ENCODE measurements at regions not wholly inside any gene's neighbourhood (a gene's known extent, or its start where the extent isn't known, plus 50 kb on each side); places are given as distances from the start of the nearest gene placed in this dataset.

- Histone ChIP-seq H3K27ac (no peak overlapping the region), H3K4me3 (no peak overlapping the region), H3K9me3 (no peaks in the 10 kb centered on the region), H3K36me3 (no peaks in the 10 kb centered on the region), H3K4me1 (peaks cover 0 to 4% (median 0%) of the 10 kb centered on the region in 3 donors), H3K27me3 (peaks cover 0 to 7% (median 0%) of the 10 kb centered on the region in 4 donors)
- intact Hi-C loops (cut with DNase I): no loop called here
- 56 to 65% methylated on average over 5 of the region's 5 CpGs for WGBS, 2 donors
- TF ChIP-seq POLR2A (IDR thresholded peaks at IDR 0.05): no peak
- TF ChIP-seq, protein P1, sequence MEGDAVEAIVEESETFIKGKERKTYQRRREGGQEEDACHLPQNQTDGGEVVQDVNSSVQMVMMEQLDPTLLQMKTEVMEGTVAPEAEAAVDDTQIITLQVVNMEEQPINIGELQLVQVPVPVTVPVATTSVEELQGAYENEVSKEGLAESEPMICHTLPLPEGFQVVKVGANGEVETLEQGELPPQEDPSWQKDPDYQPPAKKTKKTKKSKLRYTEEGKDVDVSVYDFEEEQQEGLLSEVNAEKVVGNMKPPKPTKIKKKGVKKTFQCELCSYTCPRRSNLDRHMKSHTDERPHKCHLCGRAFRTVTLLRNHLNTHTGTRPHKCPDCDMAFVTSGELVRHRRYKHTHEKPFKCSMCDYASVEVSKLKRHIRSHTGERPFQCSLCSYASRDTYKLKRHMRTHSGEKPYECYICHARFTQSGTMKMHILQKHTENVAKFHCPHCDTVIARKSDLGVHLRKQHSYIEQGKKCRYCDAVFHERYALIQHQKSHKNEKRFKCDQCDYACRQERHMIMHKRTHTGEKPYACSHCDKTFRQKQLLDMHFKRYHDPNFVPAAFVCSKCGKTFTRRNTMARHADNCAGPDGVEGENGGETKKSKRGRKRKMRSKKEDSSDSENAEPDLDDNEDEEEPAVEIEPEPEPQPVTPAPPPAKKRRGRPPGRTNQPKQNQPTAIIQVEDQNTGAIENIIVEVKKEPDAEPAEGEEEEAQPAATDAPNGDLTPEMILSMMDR (IDR thresholded peaks at IDR 0.05): no peak
- no peak for DNase-seq
These were observed 328.2 kb upstream of the NCAM1 start for GRCh38 chr11:112632866-112633505.

GRCh38 chr11:112634551-112634950 lies 326.7 kb upstream of the NCAM1 start:
- Histone ChIP-seq H3K36me3 (no peaks in the 10 kb centered on the region), H3K27ac (no peak overlapping the region), H3K4me3 (no peak overlapping the region), H3K9me3 (peaks cover 0 to 6% (median 0%) of the 10 kb centered on the region in 3 donors), H3K27me3 (peaks cover 0 to 7% (median 0%) of the 10 kb centered on the region in 4 donors), H3K4me1 (peaks cover 0 to 4% (median 0%) of the 10 kb centered on the region in 3 donors)
- no peak for TF ChIP-seq POLR2A (IDR thresholded peaks at IDR 0.05)
- TF ChIP-seq, protein P1 (IDR thresholded peaks at IDR 0.05): no peak
- intact Hi-C loops (cut with DNase I): no loop called here
- 46 to 64% methylated on average over 6 of the region's 6 CpGs for WGBS, 2 donors
- DNase-seq: no peak

DNA sequence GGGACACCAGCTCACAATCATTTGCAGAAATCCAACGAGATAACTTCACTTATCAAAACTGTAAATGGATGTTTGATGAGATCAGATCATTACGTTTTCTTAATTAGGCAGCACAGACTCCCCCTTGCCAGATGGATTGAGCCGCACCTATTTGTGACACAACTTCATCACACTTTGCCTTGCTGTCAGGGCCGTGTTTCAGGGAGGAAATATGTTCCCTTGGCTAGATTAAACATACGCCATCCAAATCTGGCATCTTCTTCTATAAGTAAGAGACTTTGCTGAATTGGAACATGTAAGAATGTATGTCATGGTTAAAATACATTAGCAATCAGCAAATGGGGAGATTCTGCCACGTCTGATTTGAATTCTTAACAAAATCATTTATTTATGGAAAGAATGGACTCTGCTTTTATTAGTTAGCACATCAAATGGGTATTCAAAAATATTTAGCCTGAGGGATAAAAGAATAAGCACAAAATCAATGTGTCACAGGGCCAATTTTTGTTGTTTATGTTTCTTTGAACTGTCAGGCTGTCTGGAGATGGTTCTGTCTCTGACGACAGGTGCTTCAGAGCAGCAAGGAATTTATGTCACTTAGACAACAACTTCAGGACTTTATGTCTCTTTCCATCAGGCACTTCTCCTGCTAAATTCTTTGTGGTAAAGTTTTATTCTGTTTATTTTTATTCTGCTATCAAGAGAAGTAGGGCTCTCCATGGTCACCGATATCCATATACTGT lies 326.1 kb upstream of the NCAM1 start:
- WGBS, 2 donors: 52 to 54% methylated on average over 8 of the region's 8 CpGs
- no peak overlapping the region for H3K4me3 ChIP-seq
- intact Hi-C loops (cut with DNase I): no loop called here
- H3K27me3 ChIP-seq: peaks cover 0 to 7% (median 0%) of the 10 kb centered on the region in 4 donors
- no peaks in the 10 kb centered on the region for H3K36me3 ChIP-seq
- peaks cover 0 to 4% (median 0%) of the 10 kb centered on the region in 3 donors for H3K4me1 ChIP-seq
- TF ChIP-seq, protein P1 (IDR thresholded peaks at IDR 0.05): no peak
- TF ChIP-seq POLR2A (IDR thresholded peaks at IDR 0.05): no peak
- DNase-seq: no peak
- H3K9me3 ChIP-seq: peaks cover 0 to 10% (median 0%) of the 10 kb centered on the region in 3 donors
- H3K27ac ChIP-seq: no peak overlapping the region

DNA sequence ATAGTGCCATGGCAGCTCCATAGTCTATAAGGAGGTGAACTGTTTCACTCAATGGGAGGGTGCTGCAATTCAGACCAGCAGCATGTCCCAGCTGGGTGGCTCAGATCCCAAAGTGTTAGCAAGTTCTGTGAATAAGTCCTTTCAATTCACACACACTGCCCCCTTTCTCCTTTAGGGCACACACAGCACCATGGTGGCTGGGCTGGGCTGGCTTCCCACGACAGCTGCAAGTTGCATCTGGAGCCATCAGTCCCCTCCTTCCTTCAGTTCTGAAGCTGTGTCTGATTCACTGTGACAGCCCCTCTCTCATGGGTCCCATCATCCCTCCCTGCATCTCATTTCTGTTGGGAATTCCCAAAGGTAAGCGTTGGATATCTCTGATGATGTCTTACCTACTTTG lies 324.1 kb upstream of the NCAM1 start:
- DNase-seq: no peak
- Histone ChIP-seq H3K27me3 (peaks cover 0 to 7% (median 0%) of the 10 kb centered on the region in 4 donors), H3K4me1 (no peaks in the 10 kb centered on the region), H3K4me3 (no peak overlapping the region), H3K36me3 (no peaks in the 10 kb centered on the region), H3K9me3 (peaks cover 0 to 10% (median 0%) of the 10 kb centered on the region in 3 donors), H3K27ac (no peak overlapping the region)
- TF ChIP-seq POLR2A (IDR thresholded peaks at IDR 0.05): no peak
- TF ChIP-seq, protein P1 (IDR thresholded peaks at IDR 0.05): no peak
- WGBS, 2 donors: 67 to 78% methylated on average over 2 of the region's 2 CpGs
- intact Hi-C loops (cut with DNase I): no loop called here

DNA sequence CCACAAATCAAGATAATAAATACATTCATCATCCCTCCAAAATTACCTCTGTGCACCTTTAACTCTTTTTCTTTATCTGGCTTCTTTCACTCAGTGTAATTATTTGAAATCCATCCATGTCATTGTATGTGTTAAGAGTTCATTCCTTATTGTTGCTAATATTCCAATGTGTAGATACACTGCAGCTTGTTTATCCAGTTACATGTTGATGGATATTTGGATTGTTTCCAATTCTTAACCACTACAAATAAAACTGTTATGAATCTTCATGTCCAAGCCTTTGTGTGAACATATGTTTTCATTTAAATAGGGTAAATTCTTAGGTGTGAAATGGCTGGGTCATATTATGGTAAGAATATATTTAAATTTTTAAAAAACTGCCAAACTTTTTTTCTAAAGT lies 323.3 kb upstream of the NCAM1 start:
- no peak overlapping the region for H3K4me3 ChIP-seq
- H3K4me1 ChIP-seq: no peaks in the 10 kb centered on the region
- peaks cover 0 to 10% (median 0%) of the 10 kb centered on the region in 3 donors for H3K9me3 ChIP-seq
- DNase-seq: no peak
- no peaks in the 10 kb centered on the region for H3K36me3 ChIP-seq
- TF ChIP-seq, protein P1 (IDR thresholded peaks at IDR 0.05): no peak
- no peak for TF ChIP-seq POLR2A (IDR thresholded peaks at IDR 0.05)
- H3K27ac ChIP-seq: no peak overlapping the region
- intact Hi-C loops (cut with DNase I): no loop called here
- peaks cover 0 to 7% (median 0%) of the 10 kb centered on the region in 4 donors for H3K27me3 ChIP-seq
